ENCODE measurements at regions not wholly inside any gene's neighbourhood (a gene's known extent, or its start where the extent isn't known, plus 50 kb on each side); places are given as distances from the start of the nearest gene placed in this dataset.
"Not testable (repeated sequence)": the region's sequence is repeated elsewhere in the genome, so short reads cannot be mapped to it uniquely, and the experiment has no call there.

GRCh38 chr3:5035113-5035512 lies 55.9 kb downstream of the BHLHE40 start:
- DNase-seq (ENCODE audit: low read depth in 2 of 2) = no peak

DNA sequence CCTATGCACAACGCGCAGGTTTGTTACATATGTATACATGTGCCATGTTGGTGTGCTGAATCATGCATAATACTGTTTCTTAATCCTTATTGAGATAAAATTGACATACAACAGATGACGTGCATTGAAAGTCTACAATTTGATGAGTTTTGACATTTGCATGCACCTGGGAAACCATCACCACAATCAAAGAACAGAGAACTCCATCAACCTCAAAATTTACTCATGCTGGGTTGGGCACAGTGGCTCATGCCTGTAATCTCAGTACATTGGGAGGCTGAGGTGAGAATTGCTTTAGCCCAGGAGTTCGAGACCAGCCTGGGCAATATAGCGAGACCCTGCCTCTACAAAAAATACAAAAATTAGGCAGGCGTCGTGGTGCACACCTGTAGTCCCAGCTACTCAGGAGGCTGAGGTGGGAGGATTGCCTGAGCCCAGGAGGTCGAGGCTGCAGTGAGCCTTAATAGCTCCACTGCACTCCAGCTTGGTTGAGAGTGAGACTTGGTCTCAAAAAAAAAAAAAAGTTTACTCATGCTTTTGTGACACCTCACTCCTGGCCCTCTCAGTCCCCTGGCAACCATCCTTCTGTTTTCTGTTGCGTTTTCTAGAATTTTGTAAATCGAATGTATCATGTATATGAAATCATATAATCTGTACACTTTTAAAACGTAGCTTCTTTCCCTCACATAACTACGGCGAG lies 56.6 kb downstream of the BHLHE40 start:
- no peak for DNase-seq (ENCODE audit: low read depth in 2 of 2)

GRCh38 chr3:5036392-5036766 lies 57.1 kb downstream of the BHLHE40 start:
- DNase-seq (ENCODE audit: low read depth in 2 of 2) = no peak

GRCh38 chr3:5036858-5037257 lies 57.6 kb downstream of the BHLHE40 start:
- no peak for DNase-seq (ENCODE audit: low read depth in 2 of 2)

- no peak for DNase-seq (ENCODE audit: low read depth in 2 of 2)
These were observed 60.3 kb downstream of the BHLHE40 start for GRCh38 chr3:5039585-5039984.

GRCh38 chr3:5041315-5041714 lies 62.1 kb downstream of the BHLHE40 start:
- DNase-seq (ENCODE audit: low read depth in 2 of 2) = no peak

- no peak for DNase-seq (ENCODE audit: low read depth in 2 of 2)
These were observed 66.7 kb downstream of the BHLHE40 start for GRCh38 chr3:5045961-5046360.

DNA sequence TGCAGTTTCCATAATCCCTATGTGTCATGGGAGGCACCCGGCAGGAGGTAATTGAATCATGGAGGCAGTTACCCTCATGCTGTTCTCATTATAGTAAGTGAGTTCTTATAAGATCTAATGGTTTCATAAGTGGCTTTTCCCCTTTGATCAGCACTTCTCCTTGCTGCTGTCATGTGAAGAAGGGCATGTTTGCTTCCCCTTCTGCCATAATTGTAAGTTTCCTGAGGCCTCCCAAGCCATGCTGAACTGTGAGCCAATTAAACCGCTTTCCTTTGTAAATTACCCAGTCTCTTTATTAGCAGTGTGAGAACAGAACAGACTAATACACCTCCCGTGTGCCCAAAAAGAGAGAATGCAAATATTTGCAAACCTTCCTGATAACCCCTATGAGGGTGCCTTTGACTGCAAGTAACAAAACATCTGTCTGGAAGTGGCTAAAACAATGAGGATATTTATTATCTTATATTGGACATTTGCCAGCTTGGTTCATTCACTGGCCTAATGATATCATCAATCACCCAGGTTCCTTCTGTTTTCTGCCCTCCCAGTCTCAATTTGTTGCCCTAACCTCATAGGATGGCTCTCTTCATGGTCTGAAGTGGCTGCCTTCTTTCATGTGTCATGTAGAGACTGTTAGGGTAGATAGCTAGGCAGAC lies 68.7 kb downstream of the BHLHE40 start:
- no peak for DNase-seq (ENCODE audit: low read depth in 2 of 2)

DNA sequence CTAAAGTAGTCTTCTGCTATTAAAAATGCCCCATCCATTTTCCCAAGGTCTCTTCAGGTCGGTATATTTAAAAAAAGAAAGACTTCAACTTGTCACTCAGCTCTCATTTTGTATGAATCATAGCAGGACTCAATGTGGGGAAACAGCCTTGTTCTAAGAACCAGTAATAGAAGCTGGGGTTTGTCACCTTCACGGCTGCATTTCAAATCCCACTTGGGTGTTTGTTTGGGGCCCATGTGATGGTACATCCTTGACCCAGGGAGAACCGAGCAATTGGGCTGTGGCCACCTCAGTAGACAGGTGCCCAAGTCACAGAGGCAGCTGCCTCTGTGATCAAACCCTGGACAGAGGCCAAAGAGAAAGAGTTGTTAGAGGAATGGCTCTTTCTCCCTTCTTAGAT lies 70.3 kb upstream of the ARL8B start:
- no peak for DNase-seq (ENCODE audit: low read depth in 2 of 2)

GRCh38 chr3:5052247-5052646 lies 69.8 kb upstream of the ARL8B start:
- no peak for DNase-seq (ENCODE audit: low read depth in 2 of 2)

DNA sequence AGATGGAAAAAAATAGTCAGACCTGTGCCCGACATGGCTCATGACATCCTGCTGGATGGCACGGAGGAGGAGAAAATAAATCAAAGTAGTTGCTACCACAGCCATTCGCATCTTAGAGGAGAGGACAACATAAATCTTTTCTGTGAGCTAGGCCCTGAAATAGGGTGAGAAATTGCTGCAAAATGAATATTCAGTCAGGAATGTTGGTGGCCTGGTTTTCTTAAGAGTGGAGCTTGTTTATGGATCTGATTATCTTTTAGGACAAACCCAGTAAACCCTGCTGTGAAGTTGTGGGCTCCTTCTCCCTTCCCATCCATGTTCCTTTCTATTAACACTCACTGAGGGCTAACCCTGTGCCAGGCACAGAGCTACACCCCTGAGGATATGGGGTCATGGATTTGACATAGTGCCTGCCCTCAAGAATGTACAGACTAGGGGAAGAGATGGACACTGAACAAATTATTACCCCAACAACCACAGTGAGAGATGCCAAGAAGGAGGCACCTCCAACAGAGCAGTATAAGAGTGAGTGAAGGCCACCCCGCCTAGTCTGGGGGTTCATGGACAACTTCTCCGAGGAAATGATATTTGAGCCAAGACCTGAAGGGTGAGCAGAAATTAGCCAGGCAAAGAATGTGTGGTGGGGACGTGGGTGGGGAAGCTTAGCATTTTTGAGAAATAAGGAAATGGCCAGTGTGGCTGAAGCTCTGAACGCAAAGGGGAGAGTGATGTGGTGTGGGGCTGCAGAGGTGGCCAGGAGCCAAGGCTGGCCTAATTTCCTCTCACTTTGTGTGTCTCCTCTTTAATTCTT lies 68.9 kb upstream of the ARL8B start:
- DNase-seq (ENCODE audit: low read depth in 2 of 2) = no peak

- no peak for DNase-seq (ENCODE audit: low read depth in 2 of 2)
These were observed 68.0 kb upstream of the ARL8B start for GRCh38 chr3:5054098-5054497.

DNA sequence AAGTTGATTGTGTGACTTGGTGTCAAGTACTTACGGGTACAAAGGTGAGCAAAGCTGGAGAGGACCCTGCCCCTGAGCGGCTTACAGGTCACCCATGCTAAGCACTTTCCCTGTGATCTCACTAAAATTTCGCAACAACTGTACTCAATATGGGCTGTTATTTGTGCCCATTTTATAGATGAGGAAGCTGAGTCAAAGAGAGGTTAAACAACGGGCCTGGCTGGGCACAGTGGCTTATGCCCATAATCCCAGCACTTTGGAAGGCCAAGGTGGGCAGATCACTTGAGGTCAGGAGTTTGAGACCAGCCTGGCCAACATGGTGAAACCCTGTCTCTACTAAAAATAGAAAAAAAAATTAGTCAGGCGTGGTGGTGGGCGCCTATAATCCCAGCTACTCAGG lies 67.5 kb upstream of the ARL8B start:
- not testable (repeated sequence) for DNase-seq (ENCODE audit: low read depth in 2 of 2)

DNA sequence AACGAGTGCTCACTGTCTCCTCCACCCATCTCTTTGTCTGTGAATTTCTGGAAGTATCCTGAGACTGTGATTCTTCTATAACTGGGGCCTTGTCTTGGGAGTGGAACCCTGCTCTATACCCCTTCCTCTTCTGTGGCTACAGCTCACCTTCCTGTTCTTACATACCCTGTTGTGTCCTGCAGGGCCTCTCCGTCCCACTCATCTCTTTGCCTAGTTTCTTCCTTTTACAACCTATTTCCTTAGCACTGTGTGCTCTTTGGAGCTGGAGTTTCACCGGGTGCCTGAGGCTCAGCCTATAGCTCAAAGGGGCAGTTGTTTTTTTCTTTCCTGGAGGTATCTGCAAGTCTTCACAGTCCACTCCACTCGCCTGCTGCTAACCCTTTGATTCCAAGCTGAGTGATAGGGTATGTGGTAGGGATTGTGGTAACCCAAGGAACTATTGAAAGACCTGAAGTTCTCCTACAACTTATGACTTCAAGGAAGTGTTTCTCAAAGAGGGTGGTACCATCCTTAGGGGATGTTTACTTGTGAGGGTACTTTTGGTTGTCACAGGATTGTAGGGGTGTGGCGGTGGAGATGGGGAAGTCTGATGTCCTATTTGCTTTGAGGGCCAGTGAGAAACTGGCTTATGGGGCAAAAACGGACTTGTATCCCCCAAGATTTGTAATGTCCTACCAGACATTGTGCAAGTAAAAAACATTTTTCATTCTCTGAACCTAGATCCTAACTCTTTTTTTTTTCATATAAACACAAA lies 66.6 kb upstream of the ARL8B start:
- no peak for DNase-seq (ENCODE audit: low read depth in 2 of 2)

DNA sequence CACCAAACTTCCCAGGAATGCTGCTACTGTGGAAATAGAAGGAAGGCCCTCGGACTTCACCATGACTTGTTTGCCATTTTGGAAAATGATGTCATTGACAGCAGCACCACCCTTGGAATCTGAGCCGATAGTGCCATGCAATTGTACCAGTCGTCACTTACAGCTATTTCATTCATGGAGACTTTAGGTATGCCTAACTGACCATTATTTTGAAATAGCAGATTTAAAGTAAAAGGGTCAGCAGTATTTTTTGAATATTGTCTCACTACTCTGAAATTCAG lies 66.0 kb upstream of the ARL8B start:
- no peak for DNase-seq (ENCODE audit: low read depth in 2 of 2)

DNA sequence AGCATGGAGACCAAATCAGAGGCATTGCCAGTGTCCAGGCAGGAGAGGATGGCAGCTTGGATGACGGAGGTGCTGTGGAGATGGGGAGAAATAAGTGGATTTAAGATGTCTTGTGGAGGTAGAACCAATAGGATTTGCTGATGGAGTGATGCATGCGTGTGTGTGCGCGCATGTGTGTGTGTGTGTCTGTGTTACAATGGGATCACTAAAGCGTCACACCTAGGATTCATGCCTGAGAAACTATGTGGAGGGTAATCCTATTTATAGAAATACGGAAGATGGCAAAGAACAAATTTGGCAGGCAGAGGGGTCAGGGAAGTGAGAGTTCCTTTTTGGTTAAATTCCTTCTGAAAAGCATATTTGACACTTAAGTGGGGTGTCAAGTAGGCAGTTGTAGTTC lies 64.8 kb upstream of the ARL8B start:
- DNase-seq (ENCODE audit: low read depth in 2 of 2) = no peak

GRCh38 chr3:5057857-5058324 lies 64.2 kb upstream of the ARL8B start:
- DNase-seq (ENCODE audit: low read depth in 2 of 2) = peak; percentile 41 to 57

- no peak for DNase-seq (ENCODE audit: low read depth in 2 of 2)
These were observed 63.6 kb upstream of the ARL8B start for GRCh38 chr3:5058471-5058951.

- DNase-seq (ENCODE audit: low read depth in 2 of 2) = no peak
These were observed 62.3 kb upstream of the ARL8B start for GRCh38 chr3:5059782-5060181.

- no peak for DNase-seq (ENCODE audit: low read depth in 2 of 2)
These were observed 60.9 kb upstream of the ARL8B start for GRCh38 chr3:5061218-5061569.

DNA sequence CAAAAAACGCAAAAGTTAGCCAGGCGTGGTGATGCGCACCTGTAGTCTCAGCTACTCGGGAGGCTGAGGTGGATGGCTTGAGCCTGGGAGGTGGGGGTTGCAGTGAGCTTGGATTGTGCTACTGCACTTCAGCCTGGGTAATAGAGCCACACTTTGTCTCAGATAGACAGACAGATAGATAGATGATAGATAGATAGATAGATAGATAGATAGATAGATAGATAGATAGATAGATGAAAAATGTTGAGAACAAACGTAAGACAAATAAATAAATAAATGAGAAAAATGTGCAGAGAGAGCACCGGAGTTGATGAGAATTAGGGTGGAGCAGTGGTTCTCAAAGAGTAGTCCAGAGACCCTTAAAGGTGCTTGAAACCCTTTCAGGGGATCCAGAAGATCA lies 58.4 kb upstream of the ARL8B start:
- DNase-seq (ENCODE audit: low read depth in 2 of 2) = no peak

- no peak for DNase-seq (ENCODE audit: low read depth in 2 of 2)
These were observed 53.5 kb upstream of the ARL8B start for GRCh38 chr3:5068531-5069050.
